MCF 10A (cell line): ENCODE measurements at regions not wholly inside any gene's neighbourhood (a gene's known extent, or its start where the extent isn't known, plus 50 kb on each side); places are given as distances from the start of the nearest gene placed in this dataset.

Experiments used
- BruUV-seq: library from RNA; stranded (reverse); fragments of 400-500 nt; replicated peaks from 2 replicates; lab custom pipeline; 2021; lab: Mats Ljungman, UMichigan
- CTCF ChIA-PET: fragments of 300-600 bp; sonication (Branson Sonifier 250); formaldehyde crosslinking; extraction: SDS; loops from one replicate; lab custom pipeline; 2021; ENCODE audit warnings: antibody characterized with exemption, inconsistent platforms; lab: Yijun Ruan, JAX
- POLR2A ChIA-PET: fragments of 300-600, 350-650 bp; sonication (Branson Sonifier 250); formaldehyde crosslinking; extraction: SDS; loops from one replicate; lab custom pipeline; 2020; ENCODE audit warnings: antibody characterized with exemption, inconsistent platforms; lab: Yijun Ruan, JAX
- DNase-seq: peaks from one replicate; pipeline ENCODE4 v3.0.0-alpha.2; 2018; ENCODE audit not compliant: unreplicated experiment
- H3K27ac Mint-ChIP-seq: one replicate; pipeline ENCODE4 v1.8.0; 2022; ENCODE audit warnings: mild to moderate bottlenecking, low read depth, mixed read lengths; ENCODE audit not compliant: unreplicated experiment
- H3K27me3 Mint-ChIP-seq: one replicate; pipeline ENCODE4 v1.8.0; 2022; ENCODE audit warnings: mixed read lengths; ENCODE audit not compliant: insufficient read depth, unreplicated experiment
- H3K36me3 Mint-ChIP-seq: one replicate; pipeline ENCODE4 v1.8.0; 2022; ENCODE audit warnings: mild to moderate bottlenecking, moderate library complexity, mixed read lengths; ENCODE audit not compliant: insufficient read depth, unreplicated experiment
- H3K4me1 Mint-ChIP-seq: one replicate; pipeline ENCODE4 v1.8.0; 2022; ENCODE audit warnings: mixed read lengths; ENCODE audit not compliant: insufficient read depth, unreplicated experiment
- H3K4me3 Mint-ChIP-seq: one replicate; pipeline ENCODE4 v1.8.0; 2022; ENCODE audit warnings: mild to moderate bottlenecking, moderate library complexity, mixed read lengths; ENCODE audit not compliant: unreplicated experiment
- H3K9me3 Mint-ChIP-seq: one replicate; pipeline ENCODE4 v1.8.0; 2022; ENCODE audit warnings: mixed read lengths; ENCODE audit not compliant: unreplicated experiment
- CTCF ChIP-seq: fragments of 200-600 bp; IDR thresholded peaks from one replicate; pipeline ENCODE4 v1.8.0; 2022; ENCODE audit warnings: antibody characterized with exemption, mild to moderate bottlenecking; ENCODE audit not compliant: unreplicated experiment
- intact Hi-C: fragments of 100-400 bp; cut with micrococcal nuclease; formaldehyde crosslinking; loops from 2 replicates; pipeline ENCODE4 v1.14.1; 2022

- no peaks in the 10 kb centered on the region for H3K27me3 Mint-ChIP-seq
- intact Hi-C loops = no loop called here
- no peak overlapping the region for H3K27ac Mint-ChIP-seq
- no peaks in the 10 kb centered on the region for H3K9me3 Mint-ChIP-seq
- no peaks in the 10 kb centered on the region for H3K36me3 Mint-ChIP-seq
- H3K4me3 Mint-ChIP-seq = no peak overlapping the region
- no peaks in the 10 kb centered on the region for H3K4me1 Mint-ChIP-seq
- no peak for TF ChIP-seq CTCF
- ChIA-PET CTCF (no interaction called here), POLR2A (no interaction called here)
- BruUV-seq = no TSS peak
- no peak for DNase-seq
Observed at GRCh38 chr7:20952916-20953315, 166.2 kb upstream of the SP8 start.

- Mint-ChIP-seq H3K4me3 (no peak overlapping the region), H3K27ac (no peak overlapping the region), H3K4me1 (no peaks in the 10 kb centered on the region), H3K36me3 (no peaks in the 10 kb centered on the region), H3K9me3 (no peaks in the 10 kb centered on the region), H3K27me3 (no peaks in the 10 kb centered on the region)
- ChIA-PET CTCF (interaction anchor here (1.2 kb wide), 1 partner anchor 159 kb away, joined by 3 read pairs; no protein-coding TSS in a partner anchor), POLR2A (interaction anchor here (0.6 kb wide), 2 partner anchors 14 to 70 kb away, joined by 3 read pairs; no protein-coding TSS in a partner anchor)
- BruUV-seq = no TSS peak
- DNase-seq = peak; percentile 8
- intact Hi-C loops = no loop called here
- TF ChIP-seq CTCF = no peak
Observed at GRCh38 chr7:20954711-20955619, 168.3 kb upstream of the SP8 start.

- no peaks in the 10 kb centered on the region for H3K9me3 Mint-ChIP-seq
- no TSS peak for BruUV-seq
- H3K4me1 Mint-ChIP-seq = no peaks in the 10 kb centered on the region
- CTCF ChIA-PET = interaction anchor here (0.7 kb wide), 1 partner anchor 1124 kb away, joined by 3 read pairs; no protein-coding TSS in a partner anchor
- H3K4me3 Mint-ChIP-seq = no peak overlapping the region
- H3K27ac Mint-ChIP-seq = no peak overlapping the region
- TF ChIP-seq CTCF = no peak
- no peaks in the 10 kb centered on the region for H3K27me3 Mint-ChIP-seq
- no peaks in the 10 kb centered on the region for H3K36me3 Mint-ChIP-seq
- DNase-seq = no peak
- intact Hi-C loops = no loop called here
- POLR2A ChIA-PET = no interaction called here
Observed at GRCh38 chr7:20958572-20958971, 171.9 kb upstream of the SP8 start.

GRCh38 chr7:20959281-20959680 lies 172.6 kb upstream of the SP8 start:
- peaks cover 2% of the 10 kb centered on the region for H3K4me1 Mint-ChIP-seq
- H3K27ac Mint-ChIP-seq = no peak overlapping the region
- no peaks in the 10 kb centered on the region for H3K36me3 Mint-ChIP-seq
- H3K27me3 Mint-ChIP-seq = no peaks in the 10 kb centered on the region
- ChIA-PET CTCF (interaction anchor here (0.7 kb wide), 1 partner anchor 1123 kb away, joined by 3 read pairs; no protein-coding TSS in a partner anchor), POLR2A (no interaction called here)
- H3K4me3 Mint-ChIP-seq = no peak overlapping the region
- no peak for DNase-seq
- BruUV-seq = no TSS peak
- H3K9me3 Mint-ChIP-seq = no peaks in the 10 kb centered on the region
- intact Hi-C loops = no loop called here
- no peak for TF ChIP-seq CTCF
